ENCODE measurements at regions not wholly inside any gene's neighbourhood (a gene's known extent, or its start where the extent isn't known, plus 50 kb on each side); places are given as distances from the start of the nearest gene placed in this dataset.

DNA sequence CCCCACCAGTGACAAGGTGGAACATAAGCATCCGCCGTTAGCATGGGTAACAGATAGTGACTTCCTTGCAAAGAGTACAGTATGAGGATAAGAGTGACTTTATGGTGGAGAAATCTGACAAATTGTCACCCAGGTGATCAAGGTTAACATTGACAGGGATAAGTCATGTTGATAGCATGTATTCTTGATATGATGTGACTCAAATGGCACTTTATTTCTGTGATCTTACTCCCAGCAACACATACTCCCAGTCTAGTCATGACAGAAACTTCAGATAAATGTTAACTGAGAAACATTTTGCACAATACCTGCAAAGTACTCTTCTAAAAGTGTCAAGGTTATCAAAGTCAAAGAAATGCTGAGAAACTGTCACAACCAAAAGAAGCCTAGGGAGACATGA is 588.6 kb upstream of the KIF2B start:
- no peaks in the 10 kb centered on the region for H3K36me3 ChIP-seq (ENCODE audit: insufficient read depth, low read length)
- H3K4me3 ChIP-seq (ENCODE audit: insufficient read depth, low read depth, low read length), result no peak overlapping the region
- no peak overlapping the region for H3K9ac ChIP-seq (ENCODE audit: low read length)
- H3K79me2 ChIP-seq (ENCODE audit: insufficient read depth, low read length), result no peaks in the 10 kb centered on the region
- H3K4me1 Mint-ChIP-seq (ENCODE audit: low read depth, unreplicated experiment), result no peaks in the 10 kb centered on the region
- H3K27ac Mint-ChIP-seq (ENCODE audit: unreplicated experiment), result no peak overlapping the region
- no peaks in the 10 kb centered on the region for H3K9me3 ChIP-seq (ENCODE audit: insufficient read depth, low read depth, low read length)
- no peak overlapping the region for H3K4me2 ChIP-seq (ENCODE audit: low read length)
- DNase-seq (ENCODE audit: low read depth) (no peak), FAIRE-seq (no peak)
- no peak overlapping the region for H3K27ac ChIP-seq (ENCODE audit: low read depth, low read length)
- no peaks in the 10 kb centered on the region for H3K9me3 Mint-ChIP-seq (ENCODE audit: unreplicated experiment)
- no peak overlapping the region for H3K4me3 Mint-ChIP-seq (ENCODE audit: unreplicated experiment)
- no peaks in the 10 kb centered on the region for H4K20me1 ChIP-seq (ENCODE audit: insufficient read depth, low read length)
- H3K27me3 Mint-ChIP-seq (ENCODE audit: low read depth, unreplicated experiment), result no peaks in the 10 kb centered on the region
- no peak overlapping the region for H2AFZ ChIP-seq (ENCODE audit: low read depth, low read length)
- no peaks in the 10 kb centered on the region for H3K36me3 Mint-ChIP-seq (ENCODE audit: low read depth, unreplicated experiment)
- H3K27me3 ChIP-seq (ENCODE audit: insufficient read depth, low read length), result no peaks in the 10 kb centered on the region
- no peaks in the 10 kb centered on the region for H3K4me1 ChIP-seq (ENCODE audit: insufficient read depth, low read length)
- TF ChIP-seq EZH2 (IDR thresholded peaks at IDR 0.05; ENCODE audit: insufficient read depth, low read length) (no peak), CTCF (IDR thresholded peaks at IDR 0.05; ENCODE audit: insufficient read depth, low read depth, low read length) (no peak)

DNA sequence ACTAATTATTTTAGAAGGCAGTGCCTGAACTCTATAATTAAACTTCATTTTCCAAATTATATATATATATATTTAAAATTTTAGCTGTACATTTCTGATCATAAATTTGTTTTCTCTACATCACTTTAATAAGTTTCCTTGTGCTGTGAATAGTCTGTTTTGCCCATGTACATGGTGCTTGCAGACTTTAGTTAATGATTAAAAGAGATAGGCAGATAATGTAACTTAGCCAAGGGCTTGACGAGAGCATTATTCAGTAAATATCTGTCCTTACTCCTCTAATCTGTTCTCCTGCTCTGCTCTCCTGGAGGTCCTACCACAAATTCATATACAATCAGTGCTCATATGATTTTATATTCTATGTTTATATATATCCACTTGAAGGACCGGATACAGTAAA is 595.2 kb upstream of the KIF2B start:
- TF ChIP-seq CTCF (IDR thresholded peaks at IDR 0.05; ENCODE audit: insufficient read depth, low read depth, low read length) (no peak), EZH2 (IDR thresholded peaks at IDR 0.05; ENCODE audit: insufficient read depth, low read length) (no peak)
- peaks cover 6% of the 10 kb centered on the region for H3K4me1 Mint-ChIP-seq (ENCODE audit: low read depth, unreplicated experiment)
- DNase-seq (ENCODE audit: low read depth), result no peak
- Histone ChIP-seq H3K27ac (ENCODE audit: low read depth, low read length) (no peak overlapping the region), H3K79me2 (ENCODE audit: insufficient read depth, low read length) (no peaks in the 10 kb centered on the region), H3K4me1 (ENCODE audit: insufficient read depth, low read length) (no peaks in the 10 kb centered on the region), H4K20me1 (ENCODE audit: insufficient read depth, low read length) (no peaks in the 10 kb centered on the region), H3K4me2 (ENCODE audit: low read length) (no peak overlapping the region), H2AFZ (ENCODE audit: low read depth, low read length) (no peak overlapping the region), H3K4me3 (ENCODE audit: insufficient read depth, low read depth, low read length) (no peak overlapping the region), H3K27me3 (ENCODE audit: insufficient read depth, low read length) (no peaks in the 10 kb centered on the region), H3K9me3 (ENCODE audit: insufficient read depth, low read depth, low read length) (no peaks in the 10 kb centered on the region), H3K9ac (ENCODE audit: low read length) (no peak overlapping the region), H3K36me3 (ENCODE audit: insufficient read depth, low read length) (no peaks in the 10 kb centered on the region)
- H3K4me3 Mint-ChIP-seq (ENCODE audit: unreplicated experiment), result no peak overlapping the region
- FAIRE-seq, result no peak
- no peaks in the 10 kb centered on the region for H3K36me3 Mint-ChIP-seq (ENCODE audit: low read depth, unreplicated experiment)
- H3K27ac Mint-ChIP-seq (ENCODE audit: unreplicated experiment), result no peak overlapping the region
- no peaks in the 10 kb centered on the region for H3K9me3 Mint-ChIP-seq (ENCODE audit: unreplicated experiment)
- no peaks in the 10 kb centered on the region for H3K27me3 Mint-ChIP-seq (ENCODE audit: low read depth, unreplicated experiment)

DNA sequence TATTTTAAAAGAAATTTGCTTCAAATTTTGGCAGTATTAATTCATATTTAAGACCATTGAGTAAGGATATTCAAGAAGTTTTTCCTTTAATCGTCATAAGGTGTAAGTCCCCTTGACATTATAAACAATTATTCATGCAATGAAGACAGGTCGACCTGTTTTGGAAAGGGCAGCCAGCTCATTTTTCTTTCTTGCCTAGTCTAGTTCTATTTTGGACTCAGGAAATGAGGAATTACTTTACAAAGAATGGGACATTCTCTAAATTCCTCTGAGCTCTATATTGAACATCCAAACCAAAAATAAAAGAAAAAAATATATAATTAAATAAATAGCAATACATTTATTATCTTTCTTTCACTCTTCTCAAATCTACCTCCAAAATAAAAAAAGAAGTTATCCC is 595.6 kb upstream of the KIF2B start:
- Mint-ChIP-seq H3K9me3 (ENCODE audit: unreplicated experiment) (no peaks in the 10 kb centered on the region), H3K27ac (ENCODE audit: unreplicated experiment) (no peak overlapping the region), H3K4me3 (ENCODE audit: unreplicated experiment) (no peak overlapping the region), H3K36me3 (ENCODE audit: low read depth, unreplicated experiment) (no peaks in the 10 kb centered on the region), H3K27me3 (ENCODE audit: low read depth, unreplicated experiment) (no peaks in the 10 kb centered on the region), H3K4me1 (ENCODE audit: low read depth, unreplicated experiment) (peaks cover 6% of the 10 kb centered on the region)
- H3K4me2 ChIP-seq (ENCODE audit: low read length), result no peak overlapping the region
- no peaks in the 10 kb centered on the region for H3K4me1 ChIP-seq (ENCODE audit: insufficient read depth, low read length)
- no peak overlapping the region for H3K9ac ChIP-seq (ENCODE audit: low read length)
- H2AFZ ChIP-seq (ENCODE audit: low read depth, low read length), result no peak overlapping the region
- no peaks in the 10 kb centered on the region for H3K36me3 ChIP-seq (ENCODE audit: insufficient read depth, low read length)
- TF ChIP-seq CTCF (IDR thresholded peaks at IDR 0.05; ENCODE audit: insufficient read depth, low read depth, low read length) (no peak), EZH2 (IDR thresholded peaks at IDR 0.05; ENCODE audit: insufficient read depth, low read length) (no peak)
- no peak for FAIRE-seq
- no peaks in the 10 kb centered on the region for H3K27me3 ChIP-seq (ENCODE audit: insufficient read depth, low read length)
- no peaks in the 10 kb centered on the region for H4K20me1 ChIP-seq (ENCODE audit: insufficient read depth, low read length)
- H3K79me2 ChIP-seq (ENCODE audit: insufficient read depth, low read length), result no peaks in the 10 kb centered on the region
- no peak overlapping the region for H3K4me3 ChIP-seq (ENCODE audit: insufficient read depth, low read depth, low read length)
- H3K27ac ChIP-seq (ENCODE audit: low read depth, low read length), result no peak overlapping the region
- H3K9me3 ChIP-seq (ENCODE audit: insufficient read depth, low read depth, low read length), result no peaks in the 10 kb centered on the region
- DNase-seq (ENCODE audit: low read depth), result no peak

Measured in astrocyte (in vitro differentiated cells and primary cell).